HEK293 (cell line): ENCODE measurements at regions not wholly inside any gene's neighbourhood (a gene's known extent, or its start where the extent isn't known, plus 50 kb on each side); places are given as distances from the start of the nearest gene placed in this dataset.
A peak's percentile ranks its signal among the peaks of the same experiment; 100 is the strongest.

ENCODE experiments used
- CTCF ChIA-PET: fragments of 350-600 bp; formaldehyde crosslinking; extraction: SDS; loops from one replicate; lab custom pipeline; 2021; ENCODE audit warnings: antibody characterized with exemption; lab: Yijun Ruan, JAX
- POLR2A ChIA-PET: fragments of 300-600 bp; formaldehyde crosslinking; extraction: SDS; loops from one replicate; lab custom pipeline; 2020; ENCODE audit warnings: antibody characterized with exemption, inconsistent platforms; lab: Yijun Ruan, JAX
- H3K27ac ChIP-seq: fragments of 200-500 bp; sonication (Bioruptor generic); 2 replicates; pipeline ENCODE4 v1.5.1; 2014; ENCODE audit warnings: low read depth, low read length, control low read depth, inconsistent platforms; ENCODE audit errors: extremely low read depth
- H3K36me3 ChIP-seq, 2 experiments: fragments of 200-500 bp in 1 of 2; sonication (Bioruptor generic) in 1 of 2; 1 replicate in 1 of 2; 2 replicates in 1 of 2; pipeline ENCODE4 v1.5.1; 2014 to 2017; ENCODE audit warnings: inconsistent platforms in 2 of 2, low read length in 2 of 2; ENCODE audit not compliant: control insufficient read depth in 2 of 2, insufficient read depth in 1 of 2
- H3K4me1 ChIP-seq: fragments of 200-500 bp; sonication (Bioruptor generic); 2 replicates; pipeline ENCODE4 v1.5.1; 2014; ENCODE audit warnings: mild to moderate bottlenecking, low read length, inconsistent platforms; ENCODE audit not compliant: control insufficient read depth, insufficient read depth
- H3K4me3 ChIP-seq: 2 replicates; pipeline ENCODE4 v1.5.1; 2011; ENCODE audit warnings: low read depth, mild to moderate bottlenecking, control low read depth, low read length, moderate library complexity
- H3K9me3 ChIP-seq: fragments of 200-500 bp; sonication (Bioruptor generic); 2 replicates; pipeline ENCODE4 v1.5.1; 2014; ENCODE audit warnings: low read depth, low read length, inconsistent platforms; ENCODE audit not compliant: control insufficient read depth, insufficient read depth
- HOXA7 ChIP-seq: sonication (generic); formaldehyde crosslinking; IDR thresholded peaks from 2 replicates; pipeline ENCODE4 v1.8.1; 2022; ENCODE audit warnings: missing genetic modification reagents, borderline replicate concordance
- MYNN ChIP-seq: fragments of 450-650 bp; formaldehyde crosslinking; IDR thresholded peaks from 2 replicates; pipeline ENCODE4 v1.5.1; 2016; ENCODE audit warnings: missing biosample characterization, missing genetic modification characterization, borderline replicate concordance
- PRDM10 ChIP-seq: fragments of 450-650 bp; formaldehyde crosslinking; IDR thresholded peaks from 2 replicates; pipeline ENCODE4 v1.5.1; 2016; ENCODE audit warnings: missing biosample characterization, missing genetic modification characterization
- YY2 ChIP-seq: fragments of 450-650 bp; formaldehyde crosslinking; IDR thresholded peaks from 2 replicates; pipeline ENCODE4 v1.5.1; 2016; ENCODE audit warnings: missing biosample characterization, missing genetic modification characterization
- ZBTB10 ChIP-seq: fragments of 450-650 bp; formaldehyde crosslinking; IDR thresholded peaks from 2 replicates; pipeline ENCODE4 v1.5.1; 2016; ENCODE audit warnings: missing biosample characterization, missing genetic modification characterization
- ZBTB21 ChIP-seq: fragments of 450-650 bp; formaldehyde crosslinking; IDR thresholded peaks from 2 replicates; pipeline ENCODE4 v1.5.1; 2017; ENCODE audit warnings: missing biosample characterization, missing genetic modification characterization
- ZBTB48 ChIP-seq: fragments of 450-650 bp; formaldehyde crosslinking; IDR thresholded peaks from 2 replicates; pipeline ENCODE4 v1.5.1; 2016; ENCODE audit warnings: missing biosample characterization, missing genetic modification characterization
- ZBTB49 ChIP-seq: fragments of 450-650 bp; formaldehyde crosslinking; IDR thresholded peaks from 2 replicates; pipeline ENCODE4 v1.5.1; 2016; ENCODE audit warnings: missing biosample characterization, missing genetic modification characterization, low read depth
- ZBTB6 ChIP-seq: fragments of 450-650 bp; formaldehyde crosslinking; IDR thresholded peaks from 2 replicates; pipeline ENCODE4 v1.5.1; 2017; ENCODE audit warnings: missing biosample characterization, missing genetic modification characterization
- ZNF10 ChIP-seq: fragments of 450-650 bp; formaldehyde crosslinking; IDR thresholded peaks from 2 replicates; pipeline ENCODE4 v1.5.1; 2017; ENCODE audit warnings: missing biosample characterization, missing genetic modification characterization
- ZNF148 ChIP-seq: fragments of 450-650 bp; formaldehyde crosslinking; IDR thresholded peaks from 2 replicates; pipeline ENCODE4 v1.5.0; 2017; ENCODE audit warnings: missing biosample characterization, missing genetic modification characterization, borderline replicate concordance
- ZNF169 ChIP-seq: fragments of 450-650 bp; formaldehyde crosslinking; IDR thresholded peaks from 2 replicates; pipeline ENCODE4 v1.5.1; 2016; ENCODE audit warnings: missing biosample characterization, missing genetic modification characterization
- ZNF426 ChIP-seq: fragments of 450-650 bp; formaldehyde crosslinking; IDR thresholded peaks from 2 replicates; pipeline ENCODE4 v1.5.1; 2017; ENCODE audit warnings: missing biosample characterization, missing genetic modification characterization, mild to moderate bottlenecking, inconsistent platforms, moderate library complexity
- ZNF473 ChIP-seq: fragments of 450-650 bp; formaldehyde crosslinking; IDR thresholded peaks from 2 replicates; pipeline ENCODE4 v1.5.1; 2017; ENCODE audit warnings: missing biosample characterization, missing genetic modification characterization
- ZNF488 ChIP-seq: fragments of 450-650 bp; formaldehyde crosslinking; IDR thresholded peaks from 2 replicates; pipeline ENCODE4 v1.5.1; 2016; ENCODE audit warnings: missing biosample characterization, missing genetic modification characterization
- ZNF549 ChIP-seq: fragments of 450-650 bp; IDR thresholded peaks from 2 replicates; pipeline ENCODE4 v1.5.1; 2018; ENCODE audit warnings: missing biosample characterization, missing genetic modification characterization, mild to moderate bottlenecking, inconsistent platforms, moderate library complexity
- ZNF558 ChIP-seq: fragments of 450-650 bp; formaldehyde crosslinking; IDR thresholded peaks from 2 replicates; pipeline ENCODE4 v1.5.1; 2016; ENCODE audit warnings: missing biosample characterization, missing genetic modification characterization
- ZNF585B ChIP-seq: fragments of 450-650 bp; formaldehyde crosslinking; IDR thresholded peaks from 2 replicates; pipeline ENCODE4 v1.5.1; 2016; ENCODE audit warnings: missing biosample characterization, missing genetic modification characterization
- ZNF610 ChIP-seq: fragments of 450-650 bp; formaldehyde crosslinking; IDR thresholded peaks from 2 replicates; pipeline ENCODE4 v1.5.1; 2016; ENCODE audit warnings: missing biosample characterization, missing genetic modification characterization, borderline replicate concordance
- ZNF624 ChIP-seq: fragments of 450-650 bp; formaldehyde crosslinking; IDR thresholded peaks from 2 replicates; pipeline ENCODE4 v1.5.1; 2017; ENCODE audit warnings: missing biosample characterization, missing genetic modification characterization
- ZNF645 ChIP-seq: fragments of 450-650 bp; formaldehyde crosslinking; IDR thresholded peaks from 2 replicates; pipeline ENCODE4; 2016; ENCODE audit warnings: missing biosample characterization, missing genetic modification characterization

GRCh38 chr16:82363026-82363816 is 193.2 kb upstream of the MPHOSPH6 start (continued):
- no peak for TF ChIP-seq ZNF169 (tag by site-specific recombination)
- no peak for TF ChIP-seq ZNF10 (tag by site-specific recombination)
- no peak for TF ChIP-seq YY2 (tag by site-specific recombination)
- peak; percentile 54 for TF ChIP-seq ZNF426
- TF ChIP-seq ZNF549 (tag by site-specific recombination) = no peak
- no peak for TF ChIP-seq ZNF645
- no peak for TF ChIP-seq ZNF148 (tag by site-specific recombination)
- TF ChIP-seq ZNF558 (tag by site-specific recombination) = no peak
- TF ChIP-seq ZNF610 = no peak
- TF ChIP-seq ZNF624 (tag by site-specific recombination) = no peak
- TF ChIP-seq, all 188 proteins: peak for 6

- H3K4me3 ChIP-seq = no peak overlapping the region
- H3K9me3 ChIP-seq = no peaks in the 10 kb centered on the region
- H3K4me1 ChIP-seq = no peaks in the 10 kb centered on the region
- ChIA-PET POLR2A (no interaction called here), CTCF (interaction anchor here (1.0 to 2.0 kb wide), 3 partner anchors 9 to 421 kb away, joined by 3 to 11 read pairs (median 4); no protein-coding TSS in a partner anchor)
- H3K27ac ChIP-seq = no peak overlapping the region
- no peaks in the 10 kb centered on the region for H3K36me3 ChIP-seq
- TF ChIP-seq ZNF585B (no peak), YY2 (tag by site-specific recombination) (no peak), MYNN (tag by site-specific recombination) (no peak), ZBTB48 (tag by site-specific recombination) (no peak), PRDM10 (tag by site-specific recombination) (no peak), ZBTB21 (tag by site-specific recombination) (no peak), ZBTB10 (tag by site-specific recombination) (no peak), ZBTB6 (no peak), ZNF473 (tag by site-specific recombination) (no peak), ZNF488 (no peak), HOXA7 (no peak), ZBTB49 (tag by site-specific recombination) (no peak)
Observed at GRCh38 chr16:82361885-82362284, 191.9 kb upstream of the MPHOSPH6 start.
